SW 1271 (cell line): ENCODE measurements at regions not wholly inside any gene's neighbourhood (a gene's known extent, or its start where the extent isn't known, plus 50 kb on each side); places are given as distances from the start of the nearest gene placed in this dataset.
"Not testable (repeated sequence)": the region's sequence is repeated elsewhere in the genome, so short reads cannot be mapped to it uniquely, and the experiment has no call there.

Experiments
- DNase-seq, 2 experiments: peaks; one replicate each; lab custom pipeline; 2025; lab: John Stamatoyannopoulos, UW

DNA sequence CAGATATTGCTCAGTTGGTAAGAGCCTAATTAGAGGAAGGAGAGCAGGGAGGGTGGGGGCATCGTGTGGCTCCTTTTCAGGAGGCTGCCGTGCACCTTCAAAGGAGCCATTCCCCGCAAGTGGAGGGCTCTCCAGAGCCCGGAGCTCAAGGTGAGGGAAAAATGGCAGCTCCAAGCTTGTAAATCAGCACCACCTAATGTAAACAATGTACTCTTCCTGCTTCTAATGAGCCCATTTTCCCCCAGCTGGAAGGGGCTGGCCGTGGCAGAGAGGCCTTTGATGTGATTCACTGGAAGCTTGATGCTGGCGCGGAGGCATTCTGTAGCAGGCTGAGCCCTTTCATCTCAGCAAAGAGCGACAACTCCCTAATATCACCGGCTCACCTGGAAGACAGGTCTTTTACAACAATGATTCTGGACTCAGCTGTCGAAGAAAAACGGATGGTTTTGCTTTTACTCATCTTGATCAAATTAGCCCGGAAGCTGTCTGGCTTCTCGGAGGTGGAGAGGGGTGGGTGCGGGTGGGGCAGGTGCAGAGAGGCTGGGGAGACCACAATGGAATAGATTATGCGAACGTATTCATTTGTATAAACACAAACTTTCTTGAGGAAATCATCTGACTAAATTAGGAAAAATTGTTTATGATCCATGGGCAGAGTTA, 112.5 kb downstream of the RRAGC start:
- DNase-seq, result no peak

DNA sequence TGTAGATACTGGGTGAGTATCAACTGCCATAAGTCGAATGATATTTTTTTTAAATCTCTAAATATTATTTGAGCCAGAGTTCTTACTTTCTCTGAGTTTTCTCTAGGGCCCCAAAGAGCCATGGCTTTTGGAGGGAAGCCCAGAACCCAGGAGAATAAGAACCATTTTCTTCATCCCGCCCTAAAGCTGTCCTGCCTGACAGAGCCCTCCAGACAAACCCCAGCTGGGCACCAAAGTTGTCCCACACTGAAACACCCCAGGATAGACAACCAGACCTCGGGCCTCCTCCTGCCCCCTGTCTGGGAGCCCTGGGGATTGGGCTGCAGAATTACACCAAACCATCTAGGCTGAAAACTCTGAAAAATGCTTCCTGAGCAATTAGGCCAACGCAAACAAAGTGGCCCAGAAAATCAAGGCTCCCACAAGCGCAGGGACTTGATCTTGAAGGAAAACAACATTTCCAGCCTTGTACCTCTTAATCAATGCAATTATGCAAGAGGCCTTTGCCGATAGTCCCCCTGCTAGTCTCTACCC, 113.1 kb downstream of the RRAGC start:
- no peak for DNase-seq

DNA sequence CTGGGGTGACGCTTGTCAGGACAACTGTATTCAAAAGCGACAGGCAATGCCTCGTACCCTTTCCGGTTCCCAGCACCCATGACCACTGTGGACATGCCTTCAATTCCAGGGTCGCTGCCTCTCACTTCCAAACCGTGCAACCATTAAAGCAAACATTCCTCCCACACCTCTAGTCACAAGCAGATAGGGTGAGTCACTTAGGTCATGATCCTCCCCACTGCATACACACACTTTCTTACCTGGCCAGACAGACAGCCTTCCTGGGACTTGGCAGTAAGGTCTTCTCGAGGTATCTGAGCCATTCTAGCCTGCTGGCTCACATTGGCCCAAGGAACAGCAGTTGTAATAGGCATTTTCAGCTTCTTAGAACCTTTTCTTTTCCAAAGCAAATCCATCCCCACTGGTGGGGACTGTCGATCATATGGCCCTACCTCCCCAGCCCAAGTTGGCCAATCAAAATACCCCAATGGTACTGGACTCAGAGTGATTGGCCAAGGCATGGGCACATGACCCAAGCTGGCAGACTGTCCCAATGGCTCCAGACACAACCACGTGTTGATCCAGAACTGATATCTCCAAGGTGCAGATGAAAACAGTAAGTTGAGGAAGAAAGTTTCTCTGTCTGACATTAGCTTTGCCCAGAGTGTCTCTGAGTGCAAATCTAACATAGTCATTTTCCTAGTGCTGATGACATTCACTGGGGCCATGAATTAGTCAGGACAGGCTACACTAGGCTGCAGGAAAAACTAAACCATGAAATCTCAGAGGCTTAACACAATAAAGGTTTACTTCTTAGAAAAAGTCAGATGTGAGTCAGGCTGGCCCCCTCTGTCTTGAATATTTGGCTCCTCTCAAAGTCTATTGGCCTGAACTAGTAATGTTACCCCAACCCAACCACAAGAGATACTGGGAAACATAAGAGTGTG, 113.8 kb downstream of the RRAGC start:
- no peak for DNase-seq

DNA sequence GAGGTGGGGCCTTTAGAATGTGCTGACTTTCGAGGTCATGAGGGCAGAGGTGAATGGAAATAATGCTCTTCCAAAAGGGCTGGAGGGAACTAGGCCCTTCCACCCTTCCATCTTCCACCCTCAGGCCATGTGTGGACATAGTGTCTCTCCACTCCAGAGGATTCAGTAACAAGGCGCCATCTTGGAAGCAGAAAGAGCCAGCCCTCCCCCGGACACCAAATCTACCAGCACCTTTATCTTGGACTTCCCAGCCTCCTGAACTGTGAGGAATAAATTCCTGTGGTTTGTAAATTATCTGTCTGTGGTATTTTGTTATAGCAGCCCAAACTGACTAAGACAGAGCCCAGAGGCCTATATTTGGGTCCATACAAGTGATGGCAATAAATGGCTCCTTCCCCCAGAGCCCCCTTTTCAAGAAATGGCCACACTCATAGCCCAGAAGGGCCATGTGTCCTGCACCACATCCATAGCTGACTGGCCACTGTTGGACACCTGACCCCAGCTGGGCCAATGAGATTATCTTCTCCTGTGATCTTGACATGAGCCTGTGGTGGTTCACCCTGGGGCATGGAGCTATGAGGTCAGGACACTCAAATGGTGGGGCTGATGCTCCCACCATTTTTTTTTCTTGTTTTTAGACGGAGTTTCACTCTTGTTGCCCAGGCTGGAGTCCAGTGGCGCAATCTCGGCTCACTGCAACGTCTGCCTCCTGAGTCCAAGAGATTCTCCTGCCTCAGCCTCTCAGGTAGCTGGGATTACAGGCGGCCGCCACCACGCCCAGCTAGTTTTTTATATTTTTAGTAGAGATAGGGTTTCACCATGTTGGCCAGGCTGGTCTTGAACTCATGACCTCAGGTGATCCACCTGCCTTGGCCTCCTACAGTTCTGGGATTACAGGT, 114.9 kb downstream of the RRAGC start:
- no peak for DNase-seq

DNA sequence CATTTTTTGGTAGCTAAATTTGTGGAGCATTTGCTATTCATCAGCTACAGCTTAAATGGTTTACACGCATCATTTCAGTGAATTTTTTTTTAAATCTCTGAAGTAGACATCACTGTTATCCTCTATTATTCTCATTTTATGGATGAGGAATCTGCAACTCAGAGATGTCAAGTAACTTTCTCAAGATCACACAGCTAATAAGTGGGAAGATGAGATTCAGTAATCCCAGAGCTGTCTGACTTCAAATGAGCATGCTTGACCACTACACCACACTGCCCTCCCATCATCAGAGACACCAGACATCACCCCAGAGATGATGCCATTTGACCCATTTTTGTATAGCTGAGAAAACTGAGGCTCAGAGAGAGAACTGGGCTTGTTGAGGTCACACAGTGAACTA, 116.4 kb downstream of the RRAGC start:
- DNase-seq, result no peak

DNA sequence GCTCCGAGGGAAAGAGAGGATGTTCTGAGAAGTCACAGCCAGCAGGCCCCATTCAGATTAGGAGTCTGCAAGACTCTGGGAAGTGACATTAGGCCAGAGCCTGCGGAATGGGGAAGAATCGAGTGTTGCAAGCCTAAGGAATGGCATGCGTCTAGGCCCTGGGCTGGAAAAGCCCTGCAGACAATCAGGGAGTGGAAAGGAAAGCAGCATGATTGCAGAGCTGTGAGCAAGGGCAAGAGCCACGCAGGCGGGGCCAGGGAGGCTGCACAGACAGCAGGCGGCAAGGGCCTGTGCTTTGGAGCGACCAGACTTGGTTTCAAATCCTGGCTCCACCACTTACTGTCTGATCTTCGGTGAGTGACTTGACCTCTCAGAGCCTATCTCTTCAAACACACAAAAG, 118.2 kb downstream of the RRAGC start:
- no peak for DNase-seq

DNA sequence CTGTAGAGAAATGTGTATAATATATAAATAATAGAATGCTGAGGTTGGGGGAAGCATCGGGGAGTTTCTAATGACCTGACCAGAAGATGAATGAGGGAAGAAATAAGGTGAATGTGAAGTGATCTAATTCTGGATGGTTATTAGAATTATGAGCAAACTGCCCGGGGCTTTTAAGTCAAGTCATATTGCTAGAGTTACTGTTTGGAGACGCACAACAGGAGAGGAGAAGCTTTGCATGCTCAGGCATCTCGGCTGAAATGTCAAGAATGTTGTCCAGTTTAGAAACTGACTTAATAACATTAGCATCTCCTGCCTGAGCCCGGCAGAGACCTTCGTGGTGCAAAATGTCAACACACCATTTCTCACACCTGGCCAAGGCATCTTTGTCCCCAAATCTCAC, 119.1 kb downstream of the RRAGC start:
- DNase-seq, result no peak

DNA sequence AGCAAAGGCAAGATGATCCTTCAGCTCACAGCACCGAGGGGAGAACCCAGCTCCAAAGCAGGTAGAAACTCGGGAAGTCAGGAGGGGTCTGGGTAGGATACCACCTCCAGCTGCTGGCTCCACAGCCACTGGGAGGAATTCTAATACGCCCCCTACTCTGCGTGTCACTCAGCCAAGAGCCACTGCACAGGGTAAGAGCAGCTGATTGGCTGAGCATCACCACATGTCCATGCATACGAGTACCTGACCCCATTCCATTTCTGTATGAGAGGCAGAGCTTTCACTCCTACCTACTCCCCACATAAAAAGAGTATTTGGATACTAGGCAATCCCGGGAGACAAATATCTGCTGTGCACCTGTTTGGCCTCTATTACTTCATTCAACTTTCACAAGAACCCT, 121.4 kb downstream of the RRAGC start:
- DNase-seq, result no peak

DNA sequence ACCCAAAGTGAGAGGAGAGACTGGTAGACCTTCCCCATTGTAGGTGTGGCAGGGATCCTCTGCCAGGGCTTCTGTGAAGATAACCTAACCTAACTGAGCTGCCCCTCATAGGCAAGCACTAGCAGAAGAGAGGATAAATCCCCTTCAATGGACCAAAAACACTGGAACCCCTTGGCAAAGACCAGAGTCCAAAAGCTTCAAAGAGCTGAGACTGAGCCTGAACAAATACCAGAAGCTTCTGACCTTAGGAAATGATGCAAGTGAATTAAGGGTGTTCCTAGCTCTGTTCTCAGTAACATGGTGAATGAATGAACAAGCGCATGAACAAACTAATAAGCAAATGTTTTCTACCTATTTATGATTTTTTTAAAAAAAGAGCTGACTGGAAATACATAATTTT, 123.2 kb downstream of the RRAGC start:
- DNase-seq, result no peak

DNA sequence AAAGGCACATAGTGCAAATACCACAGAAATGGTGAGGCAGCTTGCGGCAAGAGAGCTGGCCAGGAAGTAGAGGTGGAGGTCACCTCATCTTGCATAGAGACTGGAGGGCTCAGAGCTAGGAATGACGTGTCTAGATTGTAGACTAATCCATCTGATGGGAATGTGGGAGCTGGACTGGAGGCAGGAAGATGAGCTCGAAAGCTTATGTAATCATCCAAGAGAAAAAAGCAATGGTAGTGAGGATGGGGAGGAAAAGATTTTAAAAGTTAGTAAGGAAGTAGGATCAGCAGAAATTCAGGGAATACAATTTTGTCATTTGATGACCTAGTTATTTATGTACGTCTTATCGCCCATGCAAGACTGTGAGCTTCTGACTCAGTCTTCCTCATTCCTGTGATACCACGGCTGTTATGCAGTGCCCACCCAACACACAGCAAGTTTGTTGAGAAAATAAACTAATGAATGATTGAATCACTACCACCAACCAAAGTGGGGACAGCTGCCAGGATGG, 123.9 kb downstream of the RRAGC start:
- no peak for DNase-seq

DNA sequence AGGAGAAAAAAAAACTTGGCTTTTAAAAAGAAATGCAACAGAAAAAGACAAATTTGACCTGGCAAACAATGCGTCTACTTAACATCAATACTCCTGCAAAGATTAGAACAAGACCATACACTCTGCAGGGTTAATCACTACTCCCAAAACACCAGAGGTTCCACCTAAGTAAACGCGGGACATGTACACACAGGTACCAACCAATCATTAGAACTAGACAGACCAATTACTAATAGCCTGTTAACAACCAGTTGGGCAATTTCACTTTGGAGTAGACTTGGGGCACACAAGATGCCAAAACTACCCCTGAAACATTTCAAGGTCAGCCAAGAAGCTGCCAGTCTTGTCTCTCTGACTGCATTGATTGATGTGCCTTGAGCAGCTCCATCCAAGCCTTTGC, 125.8 kb downstream of the RRAGC start:
- DNase-seq, result no peak

DNA sequence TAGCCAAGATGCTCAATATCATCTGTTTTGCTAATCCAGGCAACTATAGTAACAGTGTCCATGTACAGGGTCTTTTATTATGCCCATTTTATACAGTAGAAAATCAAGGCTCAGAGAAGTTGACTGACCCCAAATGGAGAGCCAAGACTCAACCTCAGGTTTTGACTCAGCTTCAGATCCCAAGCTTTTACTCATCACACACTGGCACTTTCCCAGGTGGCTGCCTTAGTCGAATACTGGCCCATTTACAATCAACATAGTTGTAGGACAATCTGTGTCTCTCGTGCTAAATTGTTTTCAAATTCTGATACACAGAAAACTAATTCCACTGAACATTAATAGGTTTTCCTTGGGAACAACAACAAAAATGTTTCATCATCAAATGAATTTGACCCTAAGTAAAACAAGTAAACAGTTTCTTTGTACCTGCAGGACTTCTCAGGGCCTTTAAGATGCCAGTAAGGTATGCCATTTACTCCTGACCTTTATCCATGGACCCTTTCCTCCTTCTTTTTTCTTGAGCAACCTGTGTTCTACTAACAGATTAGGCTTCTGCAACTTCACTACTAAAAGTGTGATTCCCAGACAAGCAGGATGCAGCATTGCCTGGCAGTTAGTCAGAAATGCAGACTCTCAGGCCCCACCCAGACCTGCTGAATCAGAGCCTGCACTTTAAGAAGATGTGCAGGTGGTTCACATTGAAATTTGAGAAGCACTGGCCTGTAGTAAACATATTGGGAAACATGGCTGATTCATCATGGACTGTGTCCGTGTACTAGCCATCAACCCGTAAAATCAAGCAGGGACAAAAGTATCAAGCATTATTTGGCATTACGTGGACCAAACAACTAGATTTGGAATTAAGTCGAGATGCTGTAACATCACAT, 128.8 kb downstream of the RRAGC start:
- DNase-seq, result no peak

DNA sequence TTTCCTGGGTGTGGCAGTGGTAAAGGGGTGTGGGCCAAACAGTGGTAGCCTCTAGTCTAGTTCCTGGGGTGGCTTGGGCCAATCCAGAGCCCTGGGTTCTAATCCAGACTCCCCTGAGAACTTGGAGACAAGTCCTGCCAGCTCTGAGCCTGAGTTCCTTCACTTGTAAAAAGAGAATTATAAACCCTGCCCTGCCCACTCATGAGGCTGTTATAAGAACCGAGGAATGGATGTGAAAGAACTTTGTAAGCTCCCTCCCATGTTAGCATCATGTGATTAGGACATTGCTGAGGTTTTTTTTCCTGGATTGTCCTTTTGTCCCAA, 131.0 kb downstream of the RRAGC start:
- DNase-seq, result no peak

DNA sequence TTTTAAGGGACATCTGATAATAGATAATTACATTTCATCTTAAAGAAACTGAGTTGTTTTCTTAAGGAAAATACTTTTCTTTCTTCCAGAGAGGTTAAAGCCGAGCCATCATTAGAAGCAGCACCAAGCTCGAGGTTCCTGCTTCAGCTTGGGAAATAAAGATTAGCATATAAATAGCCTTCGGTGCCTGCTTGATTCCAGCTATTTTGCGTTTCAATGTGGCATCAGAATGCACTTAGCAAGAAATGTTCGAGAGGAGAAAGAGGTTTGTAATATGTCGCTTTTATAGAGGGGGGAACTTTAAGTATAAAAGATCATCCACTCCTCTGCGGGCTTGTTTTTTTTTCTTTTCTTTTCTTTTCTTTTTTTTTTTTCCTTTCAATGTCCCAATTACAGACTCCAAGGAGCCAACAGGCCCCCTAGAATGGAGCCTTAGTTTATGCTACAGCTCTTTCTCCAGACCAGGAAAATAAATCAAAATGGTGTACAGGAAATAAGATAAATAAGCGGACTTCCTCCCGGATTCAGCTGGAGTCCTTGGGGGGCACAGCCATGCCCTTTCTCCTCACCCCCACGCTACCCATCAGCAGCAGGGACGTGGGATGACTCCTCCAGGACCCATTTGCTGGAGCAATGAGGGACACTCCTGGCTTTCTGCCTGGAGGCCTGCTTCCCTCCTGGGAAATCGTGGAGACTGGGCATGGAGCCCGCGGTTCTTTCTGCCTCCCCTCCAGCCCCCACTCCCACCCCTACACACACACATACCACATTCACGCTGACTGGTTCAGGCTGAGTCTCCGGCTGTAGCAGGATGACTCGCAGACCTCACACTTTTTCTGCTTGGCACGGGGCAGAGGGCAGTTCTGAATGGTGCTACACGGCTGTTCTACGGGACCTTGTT, 131.6 kb downstream of the RRAGC start:
- DNase-seq, result no peak

DNA sequence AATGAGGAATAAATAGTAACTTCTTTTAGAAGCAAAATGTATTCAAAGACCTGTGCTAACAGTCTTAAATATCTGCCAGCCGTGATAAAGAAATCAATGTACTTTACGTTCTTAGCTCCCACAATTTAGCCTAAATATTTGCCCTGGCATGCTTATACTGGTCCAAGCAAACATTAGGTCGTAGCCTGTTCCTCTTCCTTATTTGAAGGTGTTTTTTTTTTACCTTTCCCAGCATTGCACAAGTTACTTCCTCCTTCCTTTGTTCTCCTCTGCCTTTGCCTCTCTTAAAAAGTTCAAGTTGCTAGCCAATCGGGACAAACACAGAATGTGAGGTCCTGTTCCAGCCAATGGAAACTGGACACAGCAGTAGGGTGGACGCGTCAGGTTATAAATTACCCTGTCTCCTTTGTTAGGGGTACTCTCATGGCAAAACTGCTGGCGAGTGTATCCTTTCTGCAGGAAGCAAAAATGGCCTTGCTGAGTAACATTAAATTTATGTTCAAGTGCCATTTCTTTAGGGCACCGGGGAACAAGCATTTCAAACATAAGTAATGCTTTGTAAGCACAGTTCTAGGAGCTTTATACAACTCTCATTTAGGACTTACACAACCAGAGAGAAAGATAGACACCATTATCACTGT, 134.1 kb downstream of the RRAGC start:
- not testable (repeated sequence) for DNase-seq

DNA sequence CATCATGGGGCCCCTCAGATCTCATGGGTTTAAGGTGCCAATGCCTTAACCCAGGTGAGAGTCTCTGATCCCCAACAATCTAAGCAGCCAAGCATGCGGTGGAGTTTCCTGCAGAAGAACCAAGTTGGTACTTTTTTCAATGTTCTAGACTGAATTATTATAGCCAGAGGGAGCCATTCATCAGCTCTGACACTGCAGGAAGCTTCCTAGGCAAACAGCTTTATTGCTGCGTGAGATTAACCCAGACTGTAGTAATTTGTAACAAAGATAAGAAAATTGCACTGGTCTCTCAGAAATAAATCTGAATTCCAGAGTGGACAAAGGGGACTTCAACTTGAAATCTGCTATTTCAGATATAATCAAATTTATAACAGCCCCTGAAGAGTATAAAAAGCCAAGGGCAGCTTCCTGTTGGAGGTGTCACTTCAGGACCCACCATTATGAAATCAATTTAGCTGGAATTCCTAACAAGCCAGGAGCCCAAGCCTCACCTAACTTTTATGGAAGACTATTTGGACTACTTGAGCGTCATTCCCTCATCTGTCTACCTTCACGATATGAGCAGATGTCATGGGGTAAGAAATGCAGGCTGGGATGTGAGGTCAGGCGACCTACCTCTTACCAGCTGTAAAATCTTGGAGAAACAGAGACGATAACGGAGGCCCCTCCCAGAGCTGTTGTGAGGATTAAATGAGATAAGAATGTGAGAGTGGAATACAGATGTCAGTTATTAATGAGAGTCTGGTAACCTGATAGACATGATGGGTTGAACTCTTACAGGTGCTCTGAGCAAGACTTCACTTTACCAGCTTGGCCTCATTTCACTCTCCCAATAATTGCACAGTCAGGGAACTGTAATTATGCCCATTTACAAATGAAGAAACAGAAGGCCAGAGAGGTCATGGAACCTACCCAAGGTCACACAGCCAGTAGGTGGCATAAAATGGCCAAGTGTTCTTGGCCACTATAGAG, 135.1 kb downstream of the RRAGC start:
- DNase-seq, result no peak

DNA sequence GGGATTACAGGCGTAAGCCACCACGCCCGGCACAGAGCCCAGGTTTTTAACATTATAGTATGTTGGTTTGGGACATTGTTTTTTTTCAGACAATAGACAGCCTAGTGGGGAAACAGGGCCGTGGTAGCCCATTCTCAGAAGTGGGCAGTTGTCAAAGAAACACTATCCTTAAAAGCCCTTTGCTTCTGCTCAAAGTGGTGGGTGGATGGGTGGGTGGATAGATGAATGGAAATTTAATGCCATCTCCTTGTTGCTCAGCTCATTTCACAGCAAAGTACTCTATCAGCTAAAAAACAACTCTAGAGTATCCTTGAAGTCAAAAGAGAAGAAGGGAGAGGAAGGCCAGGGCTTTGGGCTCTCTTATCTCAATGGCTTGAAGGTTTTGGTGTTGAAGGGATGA, 137.8 kb downstream of the RRAGC start:
- DNase-seq, result no peak

DNA sequence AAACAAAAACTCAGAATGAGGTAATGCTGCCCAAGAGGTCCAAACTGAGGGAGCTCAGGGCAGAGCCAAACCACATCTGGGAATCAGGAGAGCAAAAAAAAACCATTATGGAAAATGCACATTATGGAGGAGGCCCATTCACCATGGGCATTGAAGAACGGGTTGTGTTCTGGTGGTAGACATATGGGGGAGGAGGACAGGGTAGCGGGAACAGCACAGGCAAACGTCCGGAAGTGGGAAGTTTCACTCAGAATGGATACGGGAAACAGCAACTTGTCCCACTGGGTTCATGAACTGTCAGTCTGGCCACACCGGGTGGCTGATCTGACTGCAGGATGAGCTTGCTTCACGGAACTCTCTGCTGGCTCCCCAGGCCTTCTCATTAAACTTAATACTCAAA, 139.7 kb downstream of the RRAGC start:
- DNase-seq, result no peak
